PC-9 (cell line): ENCODE measurements at regions not wholly inside any gene's neighbourhood (a gene's known extent, or its start where the extent isn't known, plus 50 kb on each side); places are given as distances from the start of the nearest gene placed in this dataset.
A peak's percentile ranks its signal among the peaks of the same experiment; 100 is the strongest.
"Not testable (repeated sequence)": the region's sequence is repeated elsewhere in the genome, so short reads cannot be mapped to it uniquely, and the experiment has no call there.

Experiments used
- BruUV-seq: library from RNA; stranded (reverse); fragments of 400-500 nt; replicated peaks from 2 replicates; lab custom pipeline; 2021; lab: Mats Ljungman, UMichigan
- CTCF ChIA-PET: fragments of 300-600 bp; sonication (Branson Sonifier 250); formaldehyde crosslinking; loops from one replicate; lab custom pipeline; 2022; ENCODE audit warnings: antibody characterized with exemption; lab: Charles Lee
- POLR2A ChIA-PET: fragments of 300-600 bp; sonication (Branson Sonifier 250); formaldehyde crosslinking; loops from one replicate; lab custom pipeline; 2022; ENCODE audit warnings: antibody characterized with exemption; ENCODE audit not compliant: unreplicated experiment; lab: Charles Lee
- DNase-seq, 2 experiments: peaks; one replicate each; pipeline versions ENCODE4 v3.0.0 to v3.0.0-alpha.2; 2015 to 2022; ENCODE audit warnings: mixed read lengths in 1 of 2
- H2AFZ ChIP-seq: fragments of 200-600 bp; sonication (generic); 2 replicates; pipeline ENCODE4 v1.8.1; 2017; ENCODE audit warnings: antibody characterized with exemption
- H3F3A ChIP-seq: fragments of 200-600 bp; sonication (generic); 2 replicates; pipeline ENCODE4 v1.8.1; 2017; ENCODE audit warnings: antibody characterized with exemption, mild to moderate bottlenecking, low read depth; ENCODE audit not compliant: insufficient read depth
- H3K27ac ChIP-seq: fragments of 200-600 bp; sonication (generic); 2 replicates; pipeline ENCODE4 v1.6.1; 2016; ENCODE audit warnings: mixed run types
- H3K27me3 ChIP-seq: fragments of 200-600 bp; sonication (generic); 2 replicates; pipeline ENCODE4 v1.6.1; 2016; ENCODE audit warnings: low read depth, mixed run types; ENCODE audit not compliant: insufficient read depth
- H3K36me3 ChIP-seq: fragments of 200-600 bp; sonication (generic); 2 replicates; pipeline ENCODE4 v1.6.1; 2016; ENCODE audit warnings: low read depth, mixed run types
- H3K4me1 ChIP-seq: fragments of 200-600 bp; sonication (generic); replicated peaks from 2 replicates; pipeline ENCODE4 v1.6.1; 2016; ENCODE audit warnings: mixed run types; ENCODE audit not compliant: insufficient read depth
- H3K4me2 ChIP-seq: fragments of 200-600 bp; sonication (generic); 2 replicates; pipeline ENCODE4 v1.6.1; 2017; ENCODE audit warnings: mixed run types
- H3K4me3 ChIP-seq: fragments of 200-600 bp; sonication (generic); 2 replicates; pipeline ENCODE4 v1.6.1; 2016; ENCODE audit warnings: mixed run types
- H3K79me2 ChIP-seq: fragments of 200-600 bp; sonication (generic); 2 replicates; pipeline ENCODE4 v1.6.1; 2017; ENCODE audit warnings: low read depth, mixed run types
- H3K9me2 ChIP-seq: fragments of 200-600 bp; sonication (generic); 2 replicates; pipeline ENCODE4 v1.8.1; 2017; ENCODE audit warnings: mild to moderate bottlenecking; ENCODE audit not compliant: insufficient read depth
- H3K9me3 ChIP-seq: fragments of 200-600 bp; sonication (generic); 2 replicates; pipeline ENCODE4 v1.8.1; 2016; ENCODE audit warnings: low read depth; ENCODE audit not compliant: insufficient read depth
- H4K20me1 ChIP-seq: fragments of 200-600 bp; sonication (generic); 2 replicates; pipeline ENCODE4 v1.8.1; 2017; ENCODE audit not compliant: insufficient read depth
- CTCF ChIP-seq: fragments of 200-600 bp; sonication (generic); conservative IDR thresholded peaks from 2 replicates; pipeline ENCODE4 v1.6.1; 2017; ENCODE audit warnings: mixed run types, antibody characterized with exemption, mild to moderate bottlenecking, moderate library complexity
- EZH2 ChIP-seq: fragments of 200-600 bp; sonication (generic); IDR thresholded peaks from 2 replicates; pipeline ENCODE4 v1.8.0; 2017; ENCODE audit warnings: antibody characterized with exemption, low read depth
- intact Hi-C: fragments of 100-400 bp; cut with micrococcal nuclease; formaldehyde crosslinking; loops from one replicate; pipeline ENCODE4 v1.10.0; 2022; ENCODE audit not compliant: unreplicated experiment

GRCh38 chr14:45891417-45892080, 638.5 kb upstream of the MIS18BP1 start:
- CTCF ChIA-PET, result no interaction called here

GRCh38 chr14:45888766-45889285, 635.8 kb upstream of the MIS18BP1 start:
- H2AFZ ChIP-seq, BruUV-seq, POLR2A ChIA-PET, H3K36me3 ChIP-seq, H3K27ac ChIP-seq, H3K27me3 ChIP-seq, H3K4me3 ChIP-seq, intact Hi-C loops, H3K9me2 ChIP-seq, H3K4me2 ChIP-seq, H3K9me3 ChIP-seq, H3K79me2 ChIP-seq, H3K4me1 ChIP-seq, H3F3A ChIP-seq, CTCF ChIA-PET, H4K20me1 ChIP-seq, DNase-seq: not testable (repeated sequence)

More at GRCh38 chr14:45891417-45892080, 638.5 kb upstream of the MIS18BP1 start:
- Histone ChIP-seq H3K36me3 (no peaks in the 10 kb centered on the region), H3K4me1 (no peaks in the 10 kb centered on the region), H3K27ac (no peak overlapping the region), H2AFZ (peak overlapping the region; percentile 52; the same call in 1 of the 2 replicates), H3K27me3 (no peaks in the 10 kb centered on the region), H4K20me1 (no peaks in the 10 kb centered on the region), H3F3A (no peaks in the 10 kb centered on the region), H3K4me3 (no peak overlapping the region), H3K79me2 (no peaks in the 10 kb centered on the region), H3K9me3 (no peaks in the 10 kb centered on the region), H3K4me2 (no peak overlapping the region), H3K9me2 (no peaks in the 10 kb centered on the region)
- BruUV-seq, result no TSS peak
- DNase-seq, result peak in 1 of 2 experiments; percentile 26
- no peak for TF ChIP-seq EZH2
- TF ChIP-seq CTCF, result no peak
- intact Hi-C loops, result loop anchor here (1.0 kb wide), 1 partner anchor 29 kb away; no protein-coding TSS in a partner anchor
- POLR2A ChIA-PET, result no interaction called here

- CTCF ChIA-PET, result no interaction called here
- no peak overlapping the region for H2AFZ ChIP-seq
Observed at GRCh38 chr14:45877981-45878380, 625.0 kb upstream of the MIS18BP1 start.

More at GRCh38 chr14:45877981-45878380, 625.0 kb upstream of the MIS18BP1 start:
- no TSS peak for BruUV-seq
- Histone ChIP-seq H3K36me3 (no peaks in the 10 kb centered on the region), H3K79me2 (no peaks in the 10 kb centered on the region), H3K4me3 (no peak overlapping the region), H4K20me1 (no peaks in the 10 kb centered on the region), H3K4me2 (no peak overlapping the region), H3K27ac (no peak overlapping the region), H3K27me3 (no peaks in the 10 kb centered on the region), H3K9me2 (no peaks in the 10 kb centered on the region), H3K9me3 (no peaks in the 10 kb centered on the region), H3F3A (no peaks in the 10 kb centered on the region), H3K4me1 (no peaks in the 10 kb centered on the region)
- TF ChIP-seq EZH2, result no peak
- TF ChIP-seq CTCF, result no peak
- POLR2A ChIA-PET, result no interaction called here
- intact Hi-C loops, result no loop called here
- no peak for DNase-seq
